Heart left ventricle (tissue), 16 donors: ENCODE measurements at regions not wholly inside any gene's neighbourhood (a gene's known extent, or its start where the extent isn't known, plus 50 kb on each side); places are given as distances from the start of the nearest gene placed in this dataset.

Experiments
- ATAC-seq, 4 donors: fragments of 200-7000 bp; cut with Tn5 transposase; one replicate each; pipeline ENCODE4 v1.9.1; 2020 to 2022; ENCODE audit warnings: moderate library complexity in 4 of 4, mild to moderate bottlenecking in 3 of 4, moderate number of reproducible peaks in 1 of 4
- DNase-seq, 5 donors: peaks; one replicate each; pipeline ENCODE4 v3.0.0-alpha.2; 2020
- H3K27ac ChIP-seq, 12 donors: fragments of 200-600 bp; sonication (generic) in 4 of 12; one replicate each; pipeline versions ENCODE4 v1.5.0 to v1.8.0; 2016 to 2022; ENCODE audit warnings: mild to moderate bottlenecking in 2 of 12
- H3K27me3 ChIP-seq, 9 donors: fragments of 200-600 bp; sonication (generic) in 2 of 9; one replicate each; pipeline versions ENCODE4 v1.5.1 to v1.8.0; 2016 to 2022; ENCODE audit warnings: mild to moderate bottlenecking in 3 of 9
- H3K36me3 ChIP-seq, 9 donors: fragments of 200-600 bp; sonication (generic) in 2 of 9; one replicate each; pipeline versions ENCODE4 v1.5.0 to v1.8.0; 2018 to 2022; ENCODE audit warnings: mild to moderate bottlenecking in 2 of 9
- H3K4me1 ChIP-seq, 12 donors: fragments of 200-600 bp; sonication (generic) in 4 of 12; one replicate each; pipeline versions ENCODE4 v1.5.0 to v1.8.0; 2016 to 2022; ENCODE audit warnings: mild to moderate bottlenecking in 3 of 12
- H3K4me3 ChIP-seq, 12 donors: fragments of 200-600 bp; sonication (generic) in 4 of 12; one replicate each; pipeline versions ENCODE4 v1.5.0 to v1.8.0; 2017 to 2022; ENCODE audit warnings: mild to moderate bottlenecking in 9 of 12, moderate library complexity in 4 of 12
- H3K9me3 ChIP-seq, 12 donors: fragments of 200-600 bp; sonication (generic) in 4 of 12; one replicate each; pipeline versions ENCODE4 v1.5.0 to v1.8.0; 2016 to 2022; ENCODE audit warnings: mild to moderate bottlenecking in 1 of 12
- CTCF ChIP-seq, 12 donors: fragments of 200-600 bp; sonication (generic) in 4 of 12; IDR thresholded peaks; one replicate each; pipeline versions ENCODE4 v1.5.0 to v1.8.0; 2018 to 2022; ENCODE audit warnings: antibody characterized with exemption in 12 of 12, mild to moderate bottlenecking in 5 of 12
- POLR2A ChIP-seq, 2 donors: fragments of 450-650 bp; IDR thresholded peaks; one replicate each; pipeline ENCODE4 v1.6.1; 2017; ENCODE audit warnings: antibody characterized with exemption in 2 of 2, mild to moderate bottlenecking in 2 of 2, moderate library complexity in 2 of 2
- WGBS, 4 donors: extraction: QIAGEN DNeasy Blood & Tissue Kit in 2 of 4; methylation state at CpG; one replicate each; pipeline versions ENCODE4 v1.1.5 to v1.1.7; 2013 to 2018; 5-methylcytosine and 5-hydroxymethylcytosine counted together
- intact Hi-C, 10 donors: fragments of 100-400 bp; cut with DNase I; formaldehyde crosslinking; loops; one replicate each; pipeline versions ENCODE4 v1.11.1 to v1.14.2; 2022
- donor health status: ischemic (EF 13 %, LVEDD 7.1; RV severe dilation, severe dysfunction).
- donor health status: healthy with polysubstance abuse.
- donor health status: DM: no; HTN: yes; CAD: no.
- donor health status: DM: no; HTN: no; CAD: no.
- donor health status: ischemic (EF 25% LVEDD 6.9; RV normal size, moderate dysfunction).
- donor health status: ischemic (EF 25% LVEDD 5.7; RV mildly dilated, moderate dysfunction).
- donor health status: healthy.
- donor health status: DM: yes; HTN: yes; CAD: no.
- donor health status: ischemic (EF 35%, LVEDD 5.7; RV mildly dilated, moderate dysfunction).
- donor health status: nonischemic (EF 11% LVEDD 7.7; RV severe dilation, severe dysfunction).
- donor health status: DM: yes; HTN: yes; CAD: no.
- donor health status: PGD.
- donor health status: ischemic (EF 29% LVEDD 5.4; RV normal size, mild dysfunction).
- donor health status: nonischemic (EF 23%, LVEDD 6.1; RV moderate dilation, normal function).

- no peak for TF ChIP-seq CTCF (IDR thresholded peaks at IDR 0.05)
- TF ChIP-seq POLR2A (IDR thresholded peaks at IDR 0.05) = no peak
- H3K36me3 ChIP-seq = no peaks in the 10 kb centered on the region
- H3K4me3 ChIP-seq = no peak overlapping the region
- peaks cover 0 to 6% (median 0%) of the 10 kb centered on the region in 12 donors for H3K9me3 ChIP-seq
- WGBS, 4 donors = 88 to 94% (median 90%) methylated on average over 1 of the region's 1 CpG
- no peaks in the 10 kb centered on the region for H3K4me1 ChIP-seq
- ATAC-seq = no peak
- H3K27me3 ChIP-seq = no peaks in the 10 kb centered on the region
- H3K27ac ChIP-seq = no peak overlapping the region
- intact Hi-C loops = no loop called here
- no peak for DNase-seq
These were observed 61.8 kb upstream of the BCHE start for GRCh38 chr3:165899066-165899465.

- TF ChIP-seq CTCF (IDR thresholded peaks at IDR 0.05) = no peak
- Histone ChIP-seq H3K9me3 (no peaks in the 10 kb centered on the region), H3K27me3 (no peaks in the 10 kb centered on the region), H3K4me3 (no peak overlapping the region), H3K36me3 (no peaks in the 10 kb centered on the region), H3K27ac (no peak overlapping the region), H3K4me1 (no peaks in the 10 kb centered on the region)
- DNase-seq = no peak
- intact Hi-C loops = no loop called here
- 75 to 82% (median 80%) methylated on average over 7 of the region's 7 CpGs for WGBS, 4 donors
- ATAC-seq = no peak
These were observed 59.9 kb upstream of the BCHE start for GRCh38 chr3:165897137-165897536.

GRCh38 chr3:165895919-165896318 is 58.7 kb upstream of the BCHE start:
- Histone ChIP-seq H3K4me3 (no peak overlapping the region), H3K27ac (no peak overlapping the region), H3K9me3 (no peaks in the 10 kb centered on the region), H3K4me1 (no peaks in the 10 kb centered on the region), H3K27me3 (no peaks in the 10 kb centered on the region), H3K36me3 (no peaks in the 10 kb centered on the region)
- ATAC-seq = no peak
- TF ChIP-seq CTCF (IDR thresholded peaks at IDR 0.05) (no peak), POLR2A (IDR thresholded peaks at IDR 0.05) (no peak)
- no peak for DNase-seq
- 36 to 45% (median 39%) methylated on average over 5 of the region's 5 CpGs for WGBS, 4 donors
- intact Hi-C loops = no loop called here

GRCh38 chr3:165892565-165892964 is 55.3 kb upstream of the BCHE start:
- no peak for ATAC-seq
- WGBS, 4 donors = 58 to 68% (median 64%) methylated on average over 4 of the region's 4 CpGs
- Histone ChIP-seq H3K27ac (no peak overlapping the region), H3K36me3 (no peaks in the 10 kb centered on the region), H3K4me3 (no peak overlapping the region), H3K27me3 (no peaks in the 10 kb centered on the region), H3K4me1 (no peaks in the 10 kb centered on the region), H3K9me3 (no peaks in the 10 kb centered on the region)
- intact Hi-C loops = no loop called here
- no peak for DNase-seq
- TF ChIP-seq CTCF (IDR thresholded peaks at IDR 0.05) (no peak), POLR2A (IDR thresholded peaks at IDR 0.05) (no peak)
